Globus pallidus (tissue), 1 donor: ENCODE measurements at regions not wholly inside any gene's neighbourhood (a gene's known extent, or its start where the extent isn't known, plus 50 kb on each side); places are given as distances from the start of the nearest gene placed in this dataset.

Experiments used
- DNase-seq: peaks from one replicate; pipeline ENCODE4 v3.0.0-alpha.2; 2015; ENCODE audit warnings: low spot score

- DNase-seq, result no peak
These were observed 975.2 kb upstream of the GHITM start for GRCh38 chr10:83164156-83164555.

- DNase-seq, result no peak
These were observed 974.0 kb upstream of the GHITM start for GRCh38 chr10:83165265-83165664.

- no peak for DNase-seq
These were observed 973.0 kb upstream of the GHITM start for GRCh38 chr10:83166344-83166743.

GRCh38 chr10:83167081-83167480 is 972.2 kb upstream of the GHITM start:
- no peak for DNase-seq

GRCh38 chr10:83176901-83177300 is 962.4 kb upstream of the GHITM start:
- no peak for DNase-seq

- no peak for DNase-seq
These were observed 960.8 kb upstream of the GHITM start for GRCh38 chr10:83178526-83178925.

GRCh38 chr10:83179371-83179770 is 959.9 kb upstream of the GHITM start:
- DNase-seq, result no peak

- no peak for DNase-seq
These were observed 957.2 kb upstream of the GHITM start for GRCh38 chr10:83182076-83182475.

- DNase-seq, result no peak
These were observed 954.7 kb upstream of the GHITM start for GRCh38 chr10:83184641-83185040.

GRCh38 chr10:83190614-83191013 is 948.7 kb upstream of the GHITM start:
- no peak for DNase-seq

GRCh38 chr10:83193026-83193425 is 946.3 kb upstream of the GHITM start:
- DNase-seq, result no peak

- DNase-seq, result no peak
These were observed 944.3 kb upstream of the GHITM start for GRCh38 chr10:83195021-83195420.

GRCh38 chr10:83199374-83199773 is 939.9 kb upstream of the GHITM start:
- DNase-seq, result no peak

- DNase-seq, result no peak
These were observed 933.4 kb upstream of the GHITM start for GRCh38 chr10:83205861-83206260.

GRCh38 chr10:83212632-83213334 is 926.5 kb upstream of the GHITM start:
- no peak for DNase-seq

- DNase-seq, result no peak
These were observed 925.2 kb upstream of the GHITM start for GRCh38 chr10:83214136-83214535.

- DNase-seq, result no peak
These were observed 921.1 kb upstream of the GHITM start for GRCh38 chr10:83218205-83218604.

- no peak for DNase-seq
These were observed 917.0 kb upstream of the GHITM start for GRCh38 chr10:83222300-83222699.

GRCh38 chr10:83222832-83223742 is 916.2 kb upstream of the GHITM start:
- DNase-seq, result no peak

- no peak for DNase-seq
These were observed 913.5 kb upstream of the GHITM start for GRCh38 chr10:83225781-83226180.

GRCh38 chr10:83229991-83230390 is 909.3 kb upstream of the GHITM start:
- no peak for DNase-seq

GRCh38 chr10:83233691-83234090 is 905.6 kb upstream of the GHITM start:
- DNase-seq, result no peak

- DNase-seq, result no peak
These were observed 891.1 kb upstream of the GHITM start for GRCh38 chr10:83248106-83248631.
